Astrocyte (in vitro differentiated cells and primary cell): ENCODE measurements at regions not wholly inside any gene's neighbourhood (a gene's known extent, or its start where the extent isn't known, plus 50 kb on each side); places are given as distances from the start of the nearest gene placed in this dataset.

Source experiments
- DNase-seq: peaks from one replicate; pipeline ENCODE4 v3.0.0-alpha.2; 2010; ENCODE audit warnings: low read depth
- FAIRE-seq: peaks from 2 replicates; lab custom pipeline; 2011; peaks lifted over from hg19 to GRCh38; lab: Jason Lieb, UNC
- H2AFZ ChIP-seq: 2 replicates; pipeline ENCODE4 v1.6.0; 2012; ENCODE audit warnings: low read depth, low read length, inconsistent platforms
- H3K27ac ChIP-seq: 2 replicates; pipeline ENCODE4 v1.5.1; 2011; ENCODE audit warnings: low read depth, low read length, inconsistent platforms
- H3K27me3 ChIP-seq: 2 replicates; pipeline ENCODE4 v1.6.0; 2011; ENCODE audit warnings: low read length, inconsistent platforms; ENCODE audit not compliant: insufficient read depth
- H3K36me3 ChIP-seq: 2 replicates; pipeline ENCODE4 v1.5.1; 2011; ENCODE audit warnings: low read length, inconsistent platforms; ENCODE audit not compliant: insufficient read depth
- H3K4me1 ChIP-seq: 2 replicates; pipeline ENCODE4 v1.5.1; 2011; ENCODE audit warnings: low read length, inconsistent platforms; ENCODE audit not compliant: insufficient read depth
- H3K4me2 ChIP-seq: 2 replicates; pipeline ENCODE4 v1.6.0; 2012; ENCODE audit warnings: low read length, inconsistent platforms
- H3K4me3 ChIP-seq: 2 replicates; pipeline ENCODE4 v1.5.1; 2011; ENCODE audit warnings: low read depth, mild to moderate bottlenecking, low read length, inconsistent platforms; ENCODE audit not compliant: insufficient read depth
- H3K79me2 ChIP-seq: 2 replicates; pipeline ENCODE4 v1.6.0; 2012; ENCODE audit warnings: mild to moderate bottlenecking, low read length, inconsistent platforms; ENCODE audit not compliant: insufficient read depth
- H3K9ac ChIP-seq: 2 replicates; pipeline ENCODE4 v1.6.0; 2012; ENCODE audit warnings: mild to moderate bottlenecking, low read length, inconsistent platforms
- H3K9me3 ChIP-seq: 2 replicates; pipeline ENCODE4 v1.5.1; 2012; ENCODE audit warnings: low read depth, mild to moderate bottlenecking, low read length, inconsistent platforms; ENCODE audit not compliant: insufficient read depth
- H4K20me1 ChIP-seq: 2 replicates; pipeline ENCODE4 v1.6.0; 2012; ENCODE audit warnings: low read length, inconsistent platforms; ENCODE audit not compliant: insufficient read depth
- H3K27ac Mint-ChIP-seq: one replicate; pipeline ENCODE4 v1.8.0; 2021; ENCODE audit warnings: mild to moderate bottlenecking, mixed read lengths; ENCODE audit not compliant: unreplicated experiment
- H3K27me3 Mint-ChIP-seq: one replicate; pipeline ENCODE4 v1.8.0; 2021; ENCODE audit warnings: low read depth, mixed read lengths; ENCODE audit not compliant: unreplicated experiment
- H3K36me3 Mint-ChIP-seq: one replicate; pipeline ENCODE4 v1.8.0; 2021; ENCODE audit warnings: low read depth, mixed read lengths; ENCODE audit not compliant: unreplicated experiment
- H3K4me1 Mint-ChIP-seq: one replicate; pipeline ENCODE4 v1.8.0; 2021; ENCODE audit warnings: low read depth, mixed read lengths; ENCODE audit not compliant: unreplicated experiment
- H3K4me3 Mint-ChIP-seq: one replicate; pipeline ENCODE4 v1.8.0; 2021; ENCODE audit warnings: mild to moderate bottlenecking, moderate library complexity, mixed read lengths; ENCODE audit not compliant: unreplicated experiment
- H3K9me3 Mint-ChIP-seq: one replicate; pipeline ENCODE4 v1.8.0; 2021; ENCODE audit warnings: mild to moderate bottlenecking, mixed read lengths; ENCODE audit not compliant: unreplicated experiment
- EZH2 ChIP-seq: IDR thresholded peaks from 2 replicates; pipeline ENCODE4 v1.6.1; 2012; ENCODE audit warnings: mild to moderate bottlenecking, low read length, inconsistent platforms; ENCODE audit not compliant: insufficient read depth
- TF ChIP-seq, protein P1 (sequence below): IDR thresholded peaks from 2 replicates; pipeline ENCODE4 v1.5.1; 2011; ENCODE audit warnings: low read depth, mild to moderate bottlenecking, inconsistent platforms, low read length, moderate library complexity; ENCODE audit not compliant: insufficient read depth

- H3K9me3 ChIP-seq = no peaks in the 10 kb centered on the region
- H3K27ac ChIP-seq = no peak overlapping the region
- no peak overlapping the region for H3K4me2 ChIP-seq
- no peaks in the 10 kb centered on the region for H3K79me2 ChIP-seq
- Mint-ChIP-seq H3K4me1 (peaks cover 10% of the 10 kb centered on the region), H3K4me3 (no peak overlapping the region), H3K9me3 (no peaks in the 10 kb centered on the region), H3K27me3 (no peaks in the 10 kb centered on the region), H3K36me3 (no peaks in the 10 kb centered on the region), H3K27ac (no peak overlapping the region)
- H3K36me3 ChIP-seq = no peaks in the 10 kb centered on the region
- no peaks in the 10 kb centered on the region for H4K20me1 ChIP-seq
- H3K27me3 ChIP-seq = no peaks in the 10 kb centered on the region
- H3K4me3 ChIP-seq = no peak overlapping the region
- no peak overlapping the region for H2AFZ ChIP-seq
- DNase-seq (no peak), FAIRE-seq (no peak)
- TF ChIP-seq EZH2 = no peak
- no peak overlapping the region for H3K9ac ChIP-seq
- H3K4me1 ChIP-seq = no peaks in the 10 kb centered on the region
These were observed 541.8 kb downstream of the INHBA start for GRCh38 chr7:41161041-41161587.

GRCh38 chr7:41156268-41156667 lies 546.6 kb downstream of the INHBA start:
- H3K4me3 Mint-ChIP-seq = no peak overlapping the region
- H3K4me2 ChIP-seq = no peak overlapping the region
- H3K27me3 Mint-ChIP-seq = peaks cover 4% of the 10 kb centered on the region
- no peak overlapping the region for H3K9ac ChIP-seq
- no peaks in the 10 kb centered on the region for H3K4me1 ChIP-seq
- H3K9me3 Mint-ChIP-seq = no peaks in the 10 kb centered on the region
- H4K20me1 ChIP-seq = no peaks in the 10 kb centered on the region
- no peaks in the 10 kb centered on the region for H3K36me3 Mint-ChIP-seq
- DNase-seq (peak; percentile 68), FAIRE-seq (no peak)
- peaks cover 2% of the 10 kb centered on the region for H3K4me1 Mint-ChIP-seq
- TF ChIP-seq, protein P1, sequence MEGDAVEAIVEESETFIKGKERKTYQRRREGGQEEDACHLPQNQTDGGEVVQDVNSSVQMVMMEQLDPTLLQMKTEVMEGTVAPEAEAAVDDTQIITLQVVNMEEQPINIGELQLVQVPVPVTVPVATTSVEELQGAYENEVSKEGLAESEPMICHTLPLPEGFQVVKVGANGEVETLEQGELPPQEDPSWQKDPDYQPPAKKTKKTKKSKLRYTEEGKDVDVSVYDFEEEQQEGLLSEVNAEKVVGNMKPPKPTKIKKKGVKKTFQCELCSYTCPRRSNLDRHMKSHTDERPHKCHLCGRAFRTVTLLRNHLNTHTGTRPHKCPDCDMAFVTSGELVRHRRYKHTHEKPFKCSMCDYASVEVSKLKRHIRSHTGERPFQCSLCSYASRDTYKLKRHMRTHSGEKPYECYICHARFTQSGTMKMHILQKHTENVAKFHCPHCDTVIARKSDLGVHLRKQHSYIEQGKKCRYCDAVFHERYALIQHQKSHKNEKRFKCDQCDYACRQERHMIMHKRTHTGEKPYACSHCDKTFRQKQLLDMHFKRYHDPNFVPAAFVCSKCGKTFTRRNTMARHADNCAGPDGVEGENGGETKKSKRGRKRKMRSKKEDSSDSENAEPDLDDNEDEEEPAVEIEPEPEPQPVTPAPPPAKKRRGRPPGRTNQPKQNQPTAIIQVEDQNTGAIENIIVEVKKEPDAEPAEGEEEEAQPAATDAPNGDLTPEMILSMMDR = no peak
- TF ChIP-seq EZH2 = no peak
- no peaks in the 10 kb centered on the region for H3K27me3 ChIP-seq
- H3K79me2 ChIP-seq = no peaks in the 10 kb centered on the region
- no peak overlapping the region for H3K4me3 ChIP-seq
- peak overlapping the region; percentile 7 for H3K27ac ChIP-seq
- H3K27ac Mint-ChIP-seq = peak overlapping the region; percentile 14
- H2AFZ ChIP-seq = no peak overlapping the region
- no peaks in the 10 kb centered on the region for H3K36me3 ChIP-seq
- H3K9me3 ChIP-seq = no peaks in the 10 kb centered on the region

GRCh38 chr7:41153268-41153667 lies 549.6 kb downstream of the INHBA start:
- no peak overlapping the region for H3K27ac Mint-ChIP-seq
- Histone ChIP-seq H3K4me1 (peaks cover 7% of the 10 kb centered on the region), H3K36me3 (no peaks in the 10 kb centered on the region), H3K79me2 (no peaks in the 10 kb centered on the region), H2AFZ (no peak overlapping the region), H3K27ac (no peak overlapping the region), H3K9ac (no peak overlapping the region), H3K4me3 (no peak overlapping the region), H4K20me1 (no peaks in the 10 kb centered on the region), H3K27me3 (no peaks in the 10 kb centered on the region), H3K9me3 (no peaks in the 10 kb centered on the region), H3K4me2 (no peak overlapping the region)
- TF ChIP-seq, protein P1 = no peak
- no peak for TF ChIP-seq EZH2
- no peak overlapping the region for H3K4me3 Mint-ChIP-seq
- no peaks in the 10 kb centered on the region for H3K36me3 Mint-ChIP-seq
- no peaks in the 10 kb centered on the region for H3K9me3 Mint-ChIP-seq
- peaks cover 4% of the 10 kb centered on the region for H3K27me3 Mint-ChIP-seq
- DNase-seq (no peak), FAIRE-seq (no peak)
- peaks cover 8% of the 10 kb centered on the region for H3K4me1 Mint-ChIP-seq
